HEK293T (cell line): ENCODE measurements at regions not wholly inside any gene's neighbourhood (a gene's known extent, or its start where the extent isn't known, plus 50 kb on each side); places are given as distances from the start of the nearest gene placed in this dataset.

Source experiments
- CTCF ChIA-PET: fragments of 350-600 bp; formaldehyde crosslinking; extraction: SDS; loops from one replicate; lab custom pipeline; 2021; ENCODE audit warnings: antibody characterized with exemption, inconsistent platforms; lab: Yijun Ruan, JAX
- POLR2A ChIA-PET: fragments of 350-600 bp; formaldehyde crosslinking; extraction: SDS; loops from one replicate; lab custom pipeline; 2020; ENCODE audit warnings: antibody characterized with exemption, inconsistent platforms; lab: Yijun Ruan, JAX
- DNase-seq: peaks from one replicate; pipeline ENCODE4 v3.0.0; 2012; ENCODE audit warnings: mixed read lengths; ENCODE audit errors: extremely low spot score
- ARNT ChIP-seq: fragments of 450-650 bp; IDR thresholded peaks from 2 replicates; pipeline ENCODE4 v1.6.1; 2017; ENCODE audit warnings: mild to moderate bottlenecking
- BHLHE40 ChIP-seq: fragments of 450-650 bp; IDR thresholded peaks from 2 replicates; pipeline ENCODE4 v1.6.1; 2016; ENCODE audit warnings: mild to moderate bottlenecking, moderate library complexity, borderline replicate concordance
- CTBP1 ChIP-seq: fragments of 450-650 bp; IDR thresholded peaks from 2 replicates; pipeline ENCODE4 v1.6.1; 2016; ENCODE audit warnings: borderline replicate concordance
- ELF4 ChIP-seq: fragments of 450-650 bp; IDR thresholded peaks from 2 replicates; pipeline ENCODE4 v1.6.1; 2017; ENCODE audit warnings: antibody characterized with exemption
- FOXA1 ChIP-seq: fragments of 450-650 bp; IDR thresholded peaks from 2 replicates; pipeline ENCODE4 v1.6.1; 2016; ENCODE audit warnings: mild to moderate bottlenecking
- FOXK2 ChIP-seq: fragments of 450-650 bp; IDR thresholded peaks from 2 replicates; pipeline ENCODE4 v1.6.1; 2016; ENCODE audit warnings: mild to moderate bottlenecking
- FOXM1 ChIP-seq: fragments of 450-650 bp; IDR thresholded peaks from 2 replicates; pipeline ENCODE4 v1.6.1; 2017; ENCODE audit warnings: mild to moderate bottlenecking, borderline replicate concordance
- HDGF ChIP-seq: fragments of 450-650 bp; IDR thresholded peaks from 2 replicates; pipeline ENCODE4 v1.6.1; 2017; ENCODE audit warnings: antibody characterized with exemption, borderline replicate concordance
- L3MBTL2 ChIP-seq: fragments of 450-650 bp; conservative IDR thresholded peaks from 2 replicates; pipeline ENCODE4 v1.6.1; 2016; ENCODE audit warnings: mild to moderate bottlenecking
- LEF1 ChIP-seq: fragments of 450-650 bp; IDR thresholded peaks from 2 replicates; pipeline ENCODE4 v1.6.1; 2017; ENCODE audit warnings: mild to moderate bottlenecking, borderline replicate concordance
- NFRKB ChIP-seq: fragments of 450-650 bp; IDR thresholded peaks from 2 replicates; pipeline ENCODE4 v1.6.1; 2016; ENCODE audit warnings: mild to moderate bottlenecking, moderate library complexity
- PKNOX1 ChIP-seq: fragments of 450-650 bp; IDR thresholded peaks from 2 replicates; pipeline ENCODE4 v1.6.1; 2016
- SP1 ChIP-seq: fragments of 450-650 bp; IDR thresholded peaks from 2 replicates; pipeline ENCODE4 v1.6.1; 2017
- SUZ12 ChIP-seq: fragments of 450-650 bp; IDR thresholded peaks from 2 replicates; pipeline ENCODE4 v1.6.1; 2016; ENCODE audit warnings: mild to moderate bottlenecking
- TARDBP ChIP-seq: fragments of 450-650 bp; IDR thresholded peaks from 2 replicates; pipeline ENCODE4 v1.6.1; 2016
- ZNF384 ChIP-seq: fragments of 450-650 bp; IDR thresholded peaks from 2 replicates; pipeline ENCODE4 v1.6.1; 2016

- ChIA-PET CTCF (no interaction called here), POLR2A (no interaction called here)
- DNase-seq, result no peak
- TF ChIP-seq LEF1 (no peak), HDGF (no peak), L3MBTL2 (no peak), PKNOX1 (no peak), NFRKB (no peak), SUZ12 (no peak), TARDBP (no peak), ZNF384 (no peak), FOXM1 (no peak), FOXK2 (no peak), ARNT (no peak), BHLHE40 (no peak), FOXA1 (no peak)
Observed at GRCh38 chr14:94863366-94863765, 93.5 kb upstream of the GSC start.

- no peak for DNase-seq
- CTCF ChIA-PET, result no interaction called here
- TF ChIP-seq ZNF384 (no peak), BHLHE40 (no peak), SP1 (no peak), FOXA1 (no peak), L3MBTL2 (no peak), SUZ12 (no peak), LEF1 (no peak), HDGF (no peak), CTBP1 (no peak)
- POLR2A ChIA-PET, result no interaction called here
Observed at GRCh38 chr14:94857950-94858349, 88.0 kb upstream of the GSC start.

GRCh38 chr14:94853920-94854319 lies 84.0 kb upstream of the GSC start:
- DNase-seq, result no peak
- ChIA-PET CTCF (no interaction called here), POLR2A (no interaction called here)
- TF ChIP-seq HDGF (no peak), L3MBTL2 (no peak), ZNF384 (no peak), PKNOX1 (no peak), CTBP1 (no peak), FOXA1 (no peak), LEF1 (no peak), SUZ12 (no peak)

- ChIA-PET POLR2A (no interaction called here), CTCF (no interaction called here)
- no peak for DNase-seq
- TF ChIP-seq L3MBTL2 (no peak), BHLHE40 (no peak), FOXK2 (no peak), CTBP1 (no peak), SUZ12 (no peak), HDGF (no peak), LEF1 (no peak), SP1 (no peak), ZNF384 (no peak), ARNT (no peak), ELF4 (no peak), FOXM1 (no peak), FOXA1 (no peak), NFRKB (no peak), TARDBP (no peak), PKNOX1 (no peak)
Observed at GRCh38 chr14:94850309-94851211, 80.6 kb upstream of the GSC start.

- TF ChIP-seq HDGF, result no peak
- no peak for TF ChIP-seq NFRKB
- no peak for TF ChIP-seq SUZ12
- TF ChIP-seq ZNF384, result no peak
- TF ChIP-seq ELF4, result no peak
- no peak for TF ChIP-seq TARDBP
- TF ChIP-seq BHLHE40, result no peak
- no peak for TF ChIP-seq PKNOX1
- TF ChIP-seq CTBP1, result no peak
- no peak for TF ChIP-seq FOXM1
- no peak for TF ChIP-seq FOXA1
- TF ChIP-seq LEF1, result no peak
- no peak for DNase-seq
- ChIA-PET POLR2A (no interaction called here), CTCF (no interaction called here)
Observed at GRCh38 chr14:94844593-94845152, 74.8 kb upstream of the GSC start.
